GM18870 (cell line): ENCODE measurements at regions not wholly inside any gene's neighbourhood (a gene's known extent, or its start where the extent isn't known, plus 50 kb on each side); places are given as distances from the start of the nearest gene placed in this dataset.
A peak's percentile ranks its signal among the peaks of the same experiment; 100 is the strongest.
"Not testable (repeated sequence)": the region's sequence is repeated elsewhere in the genome, so short reads cannot be mapped to it uniquely, and the experiment has no call there.

Experiments used
- ATAC-seq: cut with Tn5 transposase; IDR thresholded peaks from one replicate; pipeline ENCODE4 v1.9.1; 2021; ENCODE audit warnings: moderate library complexity; ENCODE audit not compliant: unreplicated experiment

- no peak for ATAC-seq
Measured at GRCh38 chr12:87596134-87596533, 433.1 kb downstream of the C12orf50 start.

GRCh38 chr12:87585882-87586557, 443.2 kb downstream of the C12orf50 start:
- ATAC-seq: no peak

GRCh38 chr12:87579091-87579490, 450.1 kb downstream of the C12orf50 start:
- ATAC-seq: not testable (repeated sequence)

GRCh38 chr12:87575906-87576305, 453.3 kb downstream of the C12orf50 start:
- no peak for ATAC-seq

GRCh38 chr12:87566918-87567317, 462.3 kb downstream of the C12orf50 start:
- not testable (repeated sequence) for ATAC-seq

GRCh38 chr12:87556985-87557384, 472.2 kb downstream of the C12orf50 start:
- ATAC-seq: no peak

GRCh38 chr12:87531213-87531612, 498.0 kb downstream of the C12orf50 start:
- not testable (repeated sequence) for ATAC-seq

GRCh38 chr12:87529413-87529812, 499.8 kb downstream of the C12orf50 start:
- ATAC-seq: no peak

- no peak for ATAC-seq
Measured at GRCh38 chr12:87520968-87521367, 508.2 kb downstream of the C12orf50 start.

- ATAC-seq: no peak
Measured at GRCh38 chr12:87518481-87518880, 510.7 kb downstream of the C12orf50 start.

- ATAC-seq: no peak
Measured at GRCh38 chr12:87518036-87518435, 511.2 kb downstream of the C12orf50 start.

GRCh38 chr12:87513536-87514280, 515.5 kb downstream of the C12orf50 start:
- no peak for ATAC-seq

- ATAC-seq: no peak
Measured at GRCh38 chr12:87511371-87511770, 517.8 kb downstream of the C12orf50 start.

- peak; percentile 64 for ATAC-seq
Measured at GRCh38 chr12:87509237-87509820, 519.9 kb downstream of the C12orf50 start.

- no peak for ATAC-seq
Measured at GRCh38 chr12:87491598-87491997, 537.6 kb downstream of the C12orf50 start.

- no peak for ATAC-seq
Measured at GRCh38 chr12:87491089-87491488, 538.1 kb downstream of the C12orf50 start.

GRCh38 chr12:87469295-87469694, 559.9 kb downstream of the C12orf50 start:
- no peak for ATAC-seq

- no peak for ATAC-seq
Measured at GRCh38 chr12:87467936-87468335, 561.3 kb downstream of the C12orf50 start.

GRCh38 chr12:87464565-87464964, 564.6 kb downstream of the C12orf50 start:
- ATAC-seq: no peak

GRCh38 chr12:87444039-87444438, 585.2 kb downstream of the C12orf50 start:
- no peak for ATAC-seq

GRCh38 chr12:87441511-87441910, 587.7 kb downstream of the C12orf50 start:
- ATAC-seq: no peak
